WTC11 (cell line): ENCODE measurements at regions not wholly inside any gene's neighbourhood (a gene's known extent, or its start where the extent isn't known, plus 50 kb on each side); places are given as distances from the start of the nearest gene placed in this dataset.
"Not testable (repeated sequence)": the region's sequence is repeated elsewhere in the genome, so short reads cannot be mapped to it uniquely, and the experiment has no call there.

ENCODE experiments used
- ATAC-seq: fragments of 200-7000 bp; cut with Tn5 transposase; 2 replicates; pipeline ENCODE4 v1.10.0; 2021; ENCODE audit warnings: mild to moderate bottlenecking, moderate library complexity
- CTCF ChIA-PET: fragments of 300-600 bp; sonication (Branson Sonifier 250); formaldehyde crosslinking; loops from one replicate; lab custom pipeline; 2021; ENCODE audit warnings: antibody characterized with exemption; lab: Charles Lee
- POLR2A ChIA-PET: fragments of 350-600 bp; sonication (Branson Sonifier 250); formaldehyde crosslinking; loops from one replicate; lab custom pipeline; 2021; ENCODE audit warnings: antibody characterized with exemption; lab: Charles Lee
- DNase-seq: peaks from one replicate; pipeline ENCODE4 v3.0.0; 2021; ENCODE audit warnings: low spot score
- H3K27ac Mint-ChIP-seq: 2 replicates; pipeline ENCODE4 v1.8.0; 2021; ENCODE audit warnings: mixed read lengths
- H3K27me3 Mint-ChIP-seq: 2 replicates; pipeline ENCODE4 v1.8.0; 2021; ENCODE audit warnings: low read depth, mild to moderate bottlenecking, moderate library complexity, mixed read lengths
- H3K36me3 Mint-ChIP-seq: 2 replicates; pipeline ENCODE4 v1.8.0; 2021; ENCODE audit warnings: mixed read lengths
- H3K4me1 Mint-ChIP-seq: 2 replicates; pipeline ENCODE4 v1.8.0; 2022; ENCODE audit warnings: mixed read lengths
- H3K4me3 Mint-ChIP-seq: 2 replicates; pipeline ENCODE4 v1.8.0; 2021; ENCODE audit warnings: mild to moderate bottlenecking, moderate library complexity, mixed read lengths
- H3K9me3 Mint-ChIP-seq: 2 replicates; pipeline ENCODE4 v1.8.0; 2021; ENCODE audit warnings: mixed read lengths
- ATF2 ChIP-seq: sonication (generic); formaldehyde crosslinking; IDR thresholded peaks from 2 replicates; pipeline ENCODE4 v1.8.1; 2022; ENCODE audit warnings: low read depth, missing genetic modification reagents, borderline replicate concordance
- CDX4 ChIP-seq: fragments of 250-450 bp; sonication (Bioruptor Pico); IDR thresholded peaks from 2 replicates; pipeline ENCODE4 v1.9.0; 2021; ENCODE audit warnings: moderate library complexity, mild to moderate bottlenecking, inconsistent platforms, borderline replicate concordance
- E2F1 ChIP-seq: sonication (generic); formaldehyde crosslinking; IDR thresholded peaks from 2 replicates; pipeline ENCODE4 v1.8.0; 2022; ENCODE audit warnings: mild to moderate bottlenecking, missing genetic modification reagents
- FOXP4 ChIP-seq: sonication (generic); formaldehyde crosslinking; IDR thresholded peaks from 2 replicates; pipeline ENCODE4 v1.8.0; 2022; ENCODE audit warnings: mild to moderate bottlenecking, missing genetic modification reagents
- JAZF1 ChIP-seq: fragments of 250-450 bp; sonication (Bioruptor Pico); IDR thresholded peaks from 2 replicates; pipeline ENCODE4 v1.9.0; 2021; ENCODE audit warnings: moderate library complexity, mild to moderate bottlenecking, inconsistent platforms
- NFE2L1 ChIP-seq: sonication (generic); formaldehyde crosslinking; IDR thresholded peaks from 2 replicates; pipeline ENCODE4 v1.8.1; 2023; ENCODE audit warnings: missing genetic modification reagents
- NFYB ChIP-seq: sonication (generic); formaldehyde crosslinking; conservative IDR thresholded peaks from 2 replicates; pipeline ENCODE4 v1.8.0; 2022; ENCODE audit warnings: low read depth, missing genetic modification reagents
- NR1H2 ChIP-seq: sonication (generic); formaldehyde crosslinking; IDR thresholded peaks from 2 replicates; pipeline ENCODE4 v1.9.0; 2021; ENCODE audit warnings: mild to moderate bottlenecking, moderate library complexity, missing genetic modification reagents
- NR3C1 ChIP-seq: sonication (generic); formaldehyde crosslinking; conservative IDR thresholded peaks from 2 replicates; pipeline ENCODE4 v1.8.1; 2023; ENCODE audit warnings: low read depth, mild to moderate bottlenecking, missing genetic modification reagents
- PREB ChIP-seq: sonication (generic); formaldehyde crosslinking; IDR thresholded peaks from 2 replicates; pipeline ENCODE4 v1.8.1; 2022; ENCODE audit warnings: mild to moderate bottlenecking, missing genetic modification reagents, moderate library complexity, borderline replicate concordance
- SMAD4 ChIP-seq: sonication (generic); formaldehyde crosslinking; IDR thresholded peaks from 2 replicates; pipeline ENCODE4 v1.8.0; 2022; ENCODE audit warnings: mild to moderate bottlenecking, missing genetic modification reagents
- USF2 ChIP-seq: sonication (generic); formaldehyde crosslinking; IDR thresholded peaks from 2 replicates; pipeline ENCODE4 v1.8.1; 2023; ENCODE audit warnings: mild to moderate bottlenecking, missing genetic modification reagents, moderate library complexity
- ZNF416 ChIP-seq: fragments of 250-450 bp; sonication (Bioruptor Pico); IDR thresholded peaks from 2 replicates; pipeline ENCODE4 v1.9.0; 2021; ENCODE audit warnings: mild to moderate bottlenecking, inconsistent platforms
- ZNF512 ChIP-seq: sonication (generic); formaldehyde crosslinking; IDR thresholded peaks from 2 replicates; pipeline ENCODE4 v1.8.1; 2022; ENCODE audit warnings: missing genetic modification reagents, borderline replicate concordance
- ZNF671 ChIP-seq: fragments of 250-450 bp; sonication (Bioruptor Pico); IDR thresholded peaks from 2 replicates; pipeline ENCODE4 v1.8.0; 2021; ENCODE audit warnings: mild to moderate bottlenecking

GRCh38 chr6:91198588-91199255 lies 611.9 kb upstream of the MAP3K7 start (continued):
- TF ChIP-seq FOXP4 (CRISPR knock-in tag) (no peak), NFYB (CRISPR knock-in tag) (no peak), CDX4 (CRISPR knock-in tag) (no peak), USF2 (no peak)
- TF ChIP-seq, all 79 proteins: peak for 0

GRCh38 chr6:91196729-91197128 lies 609.9 kb upstream of the MAP3K7 start:
- no peaks in the 10 kb centered on the region for H3K4me1 Mint-ChIP-seq
- ChIA-PET CTCF (no interaction called here), POLR2A (no interaction called here)
- H3K36me3 Mint-ChIP-seq, result no peaks in the 10 kb centered on the region
- H3K9me3 Mint-ChIP-seq, result no peaks in the 10 kb centered on the region
- no peak overlapping the region for H3K27ac Mint-ChIP-seq
- DNase-seq (no peak), ATAC-seq (no peak)
- no peak for TF ChIP-seq NFE2L1 (CRISPR knock-in tag)
- H3K4me3 Mint-ChIP-seq, result no peak overlapping the region
- no peaks in the 10 kb centered on the region; the same call in none of the 2 replicates for H3K27me3 Mint-ChIP-seq

GRCh38 chr6:91193446-91193845 lies 606.6 kb upstream of the MAP3K7 start:
- DNase-seq (no peak), ATAC-seq (no peak)
- ChIA-PET CTCF (no interaction called here), POLR2A (no interaction called here)
- TF ChIP-seq JAZF1 (CRISPR knock-in tag) (no peak), ZNF671 (no peak), E2F1 (no peak), NR3C1 (CRISPR knock-in tag) (no peak), ZNF512 (CRISPR knock-in tag) (no peak)
- no peaks in the 10 kb centered on the region for H3K4me1 Mint-ChIP-seq
- H3K36me3 Mint-ChIP-seq, result peaks cover 16% of the 10 kb centered on the region
- H3K9me3 Mint-ChIP-seq, result peaks cover 24% of the 10 kb centered on the region
- H3K27me3 Mint-ChIP-seq, result no peaks in the 10 kb centered on the region; the same call in none of the 2 replicates
- H3K27ac Mint-ChIP-seq, result no peak overlapping the region
- no peak overlapping the region for H3K4me3 Mint-ChIP-seq

- Mint-ChIP-seq H3K36me3 (peaks cover 21% of the 10 kb centered on the region), H3K9me3 (peaks cover 47% of the 10 kb centered on the region)
- H3K27me3 Mint-ChIP-seq, H3K4me1 Mint-ChIP-seq, ATAC-seq, DNase-seq, H3K4me3 Mint-ChIP-seq, H3K27ac Mint-ChIP-seq, CTCF ChIA-PET, POLR2A ChIA-PET: not testable (repeated sequence)
Measured at GRCh38 chr6:91190041-91190440, 603.2 kb upstream of the MAP3K7 start.

- CTCF ChIA-PET, result no interaction called here
- no peak overlapping the region for H3K27ac Mint-ChIP-seq
- ATAC-seq (no peak), DNase-seq (no peak)
- no peak overlapping the region for H3K4me3 Mint-ChIP-seq
- H3K36me3 Mint-ChIP-seq, result peaks cover 14% of the 10 kb centered on the region
- H3K27me3 Mint-ChIP-seq, result no peaks in the 10 kb centered on the region
- POLR2A ChIA-PET, result no interaction called here
- peaks cover 38% of the 10 kb centered on the region for H3K9me3 Mint-ChIP-seq
- no peaks in the 10 kb centered on the region for H3K4me1 Mint-ChIP-seq
- TF ChIP-seq ATF2 (CRISPR knock-in tag) (no peak), ZNF512 (CRISPR knock-in tag) (no peak), PREB (no peak), SMAD4 (no peak), ZNF416 (CRISPR knock-in tag) (no peak), ZNF671 (no peak), NR1H2 (CRISPR knock-in tag) (no peak)
Measured at GRCh38 chr6:91185072-91185471, 598.2 kb upstream of the MAP3K7 start.
